D721Med (cell line): ENCODE measurements at regions not wholly inside any gene's neighbourhood (a gene's known extent, or its start where the extent isn't known, plus 50 kb on each side); places are given as distances from the start of the nearest gene placed in this dataset.

Experiments
- DNase-seq: peaks from one replicate; pipeline ENCODE4 v3.0.0; 2011; ENCODE audit warnings: low spot score; ENCODE audit not compliant: insufficient read length
- FAIRE-seq: peaks from 2 replicates; lab custom pipeline; 2011; peaks lifted over from hg19 to GRCh38; lab: Jason Lieb, UNC
- TF ChIP-seq, protein P1 (sequence below): IDR thresholded peaks from 2 replicates; pipeline ENCODE4 v1.5.1; 2012; ENCODE audit warnings: mild to moderate bottlenecking, control low read depth; ENCODE audit not compliant: insufficient read depth; ENCODE audit errors: missing control alignments

DNA sequence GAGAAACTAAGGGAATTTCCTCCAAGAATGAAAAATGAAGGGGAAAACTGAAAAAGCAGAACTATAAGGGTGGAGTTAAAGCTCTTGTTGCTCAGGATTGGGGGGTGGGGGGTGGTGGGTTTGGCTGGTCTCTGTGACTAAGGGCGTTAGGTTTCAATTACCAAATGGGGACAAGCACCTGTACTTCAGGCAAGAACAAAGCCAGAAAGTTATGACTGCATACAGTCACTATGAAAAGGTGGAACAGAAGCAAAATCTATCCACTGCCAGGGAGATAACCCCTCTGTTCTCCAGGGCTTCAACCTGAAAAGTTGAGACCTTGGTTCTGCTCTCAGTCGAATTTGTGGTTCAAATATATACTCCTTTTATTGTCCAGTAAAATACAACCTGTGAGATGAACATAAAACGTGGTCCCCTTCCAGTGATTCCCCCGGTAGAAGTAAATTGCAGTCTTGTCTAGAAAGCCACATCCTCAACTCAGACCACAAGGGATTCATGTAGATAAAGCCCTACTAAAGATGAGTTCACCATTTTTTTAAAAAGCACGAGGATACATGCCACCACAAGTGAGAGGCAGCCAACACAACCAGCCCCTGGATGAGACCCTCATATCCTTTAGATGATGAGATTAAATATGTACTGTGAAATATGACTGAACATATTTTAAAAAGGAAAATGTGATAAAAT is 257.1 kb upstream of the RPS6KA3 start:
- FAIRE-seq (no peak), DNase-seq (no peak)
- TF ChIP-seq, protein P1, sequence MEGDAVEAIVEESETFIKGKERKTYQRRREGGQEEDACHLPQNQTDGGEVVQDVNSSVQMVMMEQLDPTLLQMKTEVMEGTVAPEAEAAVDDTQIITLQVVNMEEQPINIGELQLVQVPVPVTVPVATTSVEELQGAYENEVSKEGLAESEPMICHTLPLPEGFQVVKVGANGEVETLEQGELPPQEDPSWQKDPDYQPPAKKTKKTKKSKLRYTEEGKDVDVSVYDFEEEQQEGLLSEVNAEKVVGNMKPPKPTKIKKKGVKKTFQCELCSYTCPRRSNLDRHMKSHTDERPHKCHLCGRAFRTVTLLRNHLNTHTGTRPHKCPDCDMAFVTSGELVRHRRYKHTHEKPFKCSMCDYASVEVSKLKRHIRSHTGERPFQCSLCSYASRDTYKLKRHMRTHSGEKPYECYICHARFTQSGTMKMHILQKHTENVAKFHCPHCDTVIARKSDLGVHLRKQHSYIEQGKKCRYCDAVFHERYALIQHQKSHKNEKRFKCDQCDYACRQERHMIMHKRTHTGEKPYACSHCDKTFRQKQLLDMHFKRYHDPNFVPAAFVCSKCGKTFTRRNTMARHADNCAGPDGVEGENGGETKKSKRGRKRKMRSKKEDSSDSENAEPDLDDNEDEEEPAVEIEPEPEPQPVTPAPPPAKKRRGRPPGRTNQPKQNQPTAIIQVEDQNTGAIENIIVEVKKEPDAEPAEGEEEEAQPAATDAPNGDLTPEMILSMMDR = no peak

GRCh38 chrX:20522420-20522819 is 255.7 kb upstream of the RPS6KA3 start:
- DNase-seq = no peak
- TF ChIP-seq, protein P1 = no peak
- no peak for FAIRE-seq

DNA sequence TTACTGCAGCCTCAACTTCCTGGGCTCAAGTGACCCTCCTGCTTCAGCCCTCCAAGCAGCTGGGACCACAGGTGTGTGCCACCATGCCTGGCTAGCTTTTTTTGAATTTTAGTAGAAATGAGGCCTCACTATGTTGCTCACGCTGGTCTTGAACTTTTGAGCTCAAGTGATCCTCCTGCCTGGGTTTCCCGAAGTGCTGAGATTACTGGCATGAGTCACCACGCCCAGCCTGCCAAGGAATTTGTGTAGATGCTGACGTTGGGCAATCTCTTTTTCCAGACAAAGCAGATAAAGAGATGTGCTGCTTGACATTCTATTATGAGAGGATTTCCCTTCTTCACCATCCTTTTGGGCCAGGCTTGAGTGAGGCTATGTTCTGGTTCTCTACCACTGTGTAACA is 254.5 kb upstream of the RPS6KA3 start:
- TF ChIP-seq, protein P1 = no peak
- FAIRE-seq (no peak), DNase-seq (no peak)

GRCh38 chrX:20519826-20520225 is 253.1 kb upstream of the RPS6KA3 start:
- TF ChIP-seq, protein P1 = no peak
- FAIRE-seq = no peak
- no peak for DNase-seq

GRCh38 chrX:20519146-20519545 is 252.4 kb upstream of the RPS6KA3 start:
- TF ChIP-seq, protein P1 = no peak
- no peak for DNase-seq
- FAIRE-seq = no peak

DNA sequence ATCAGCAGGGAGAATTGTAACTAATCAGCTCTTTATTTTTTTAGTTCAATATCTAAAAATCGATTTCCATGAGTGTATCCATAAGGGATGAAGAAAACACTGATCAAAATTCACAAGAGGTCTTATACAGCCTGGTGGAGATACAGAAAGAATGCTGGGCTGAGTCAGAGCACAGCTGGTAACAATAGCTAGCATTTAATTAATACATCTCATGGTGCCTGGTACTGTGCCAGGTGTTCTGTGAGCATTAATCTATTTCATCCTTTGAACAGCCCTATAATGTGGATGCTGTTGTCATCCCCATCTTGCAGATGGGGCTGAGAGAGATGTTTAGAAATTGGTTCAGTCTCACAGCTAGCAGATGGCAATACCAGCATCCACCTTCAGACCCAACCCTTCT is 250.9 kb upstream of the RPS6KA3 start:
- DNase-seq = no peak
- FAIRE-seq = no peak
- TF ChIP-seq, protein P1 = no peak

DNA sequence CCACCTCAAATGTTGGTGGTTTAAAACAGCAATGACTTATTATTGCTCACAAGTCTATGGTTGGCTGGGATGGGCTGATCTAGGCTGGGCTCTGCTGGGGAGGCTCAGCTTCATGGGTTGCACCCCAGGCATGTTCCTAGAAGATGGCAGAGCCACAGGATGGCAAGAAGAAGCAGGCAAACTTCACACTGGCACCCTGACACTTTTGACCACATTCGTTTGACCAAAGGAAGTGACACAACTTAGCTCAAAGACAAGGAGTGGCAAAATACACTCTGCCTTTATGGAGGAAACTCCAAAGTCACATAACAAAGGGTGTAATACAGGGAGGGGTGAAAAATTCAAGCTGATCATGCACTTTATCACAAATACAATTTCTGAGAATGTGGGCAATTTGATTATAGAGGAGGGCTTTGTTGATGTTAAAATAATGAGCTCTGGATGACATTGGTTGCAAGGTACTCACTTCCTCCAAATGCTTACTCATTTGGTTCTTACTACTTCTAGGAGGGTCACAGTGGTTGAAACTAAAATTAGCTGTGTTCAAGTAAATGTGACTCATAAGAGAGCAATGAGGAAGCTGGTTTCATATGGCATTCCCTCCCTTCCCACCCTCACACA is 249.2 kb upstream of the RPS6KA3 start:
- no peak for DNase-seq
- TF ChIP-seq, protein P1 = no peak
- FAIRE-seq = no peak
